ENCODE measurements at regions not wholly inside any gene's neighbourhood (a gene's known extent, or its start where the extent isn't known, plus 50 kb on each side); places are given as distances from the start of the nearest gene placed in this dataset.
"Not testable (repeated sequence)": the region's sequence is repeated elsewhere in the genome, so short reads cannot be mapped to it uniquely, and the experiment has no call there.

DNA sequence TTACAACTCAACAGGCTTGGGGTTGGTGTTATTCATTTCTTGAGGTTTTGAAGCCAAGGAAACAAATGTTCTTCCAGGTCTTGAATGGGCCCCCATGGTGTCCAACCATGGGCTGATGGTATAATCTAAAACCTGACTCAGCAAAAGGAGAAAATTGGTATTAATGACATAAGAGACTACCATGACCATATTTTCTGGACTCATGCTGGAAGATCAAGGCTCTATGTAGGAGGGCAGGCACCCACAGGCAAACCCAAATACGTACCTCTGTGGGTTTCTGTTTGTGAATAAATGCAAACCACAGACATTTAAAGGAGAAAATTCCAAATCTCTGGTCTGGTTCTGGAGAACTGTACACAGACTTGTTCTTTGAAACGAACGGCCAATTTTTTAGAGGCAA, 135.1 kb upstream of the VOPP1 start:
- TF ChIP-seq, protein P1, sequence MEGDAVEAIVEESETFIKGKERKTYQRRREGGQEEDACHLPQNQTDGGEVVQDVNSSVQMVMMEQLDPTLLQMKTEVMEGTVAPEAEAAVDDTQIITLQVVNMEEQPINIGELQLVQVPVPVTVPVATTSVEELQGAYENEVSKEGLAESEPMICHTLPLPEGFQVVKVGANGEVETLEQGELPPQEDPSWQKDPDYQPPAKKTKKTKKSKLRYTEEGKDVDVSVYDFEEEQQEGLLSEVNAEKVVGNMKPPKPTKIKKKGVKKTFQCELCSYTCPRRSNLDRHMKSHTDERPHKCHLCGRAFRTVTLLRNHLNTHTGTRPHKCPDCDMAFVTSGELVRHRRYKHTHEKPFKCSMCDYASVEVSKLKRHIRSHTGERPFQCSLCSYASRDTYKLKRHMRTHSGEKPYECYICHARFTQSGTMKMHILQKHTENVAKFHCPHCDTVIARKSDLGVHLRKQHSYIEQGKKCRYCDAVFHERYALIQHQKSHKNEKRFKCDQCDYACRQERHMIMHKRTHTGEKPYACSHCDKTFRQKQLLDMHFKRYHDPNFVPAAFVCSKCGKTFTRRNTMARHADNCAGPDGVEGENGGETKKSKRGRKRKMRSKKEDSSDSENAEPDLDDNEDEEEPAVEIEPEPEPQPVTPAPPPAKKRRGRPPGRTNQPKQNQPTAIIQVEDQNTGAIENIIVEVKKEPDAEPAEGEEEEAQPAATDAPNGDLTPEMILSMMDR (IDR thresholded peaks at IDR 0.05): not testable (repeated sequence)
- not testable (repeated sequence) for TF ChIP-seq POLR2A (IDR thresholded peaks at IDR 0.05)
